CD14-positive monocyte (primary cell): ENCODE measurements at regions not wholly inside any gene's neighbourhood (a gene's known extent, or its start where the extent isn't known, plus 50 kb on each side); places are given as distances from the start of the nearest gene placed in this dataset.

Source experiments
- DNase-seq, 3 donors: peaks; one replicate each; pipeline ENCODE4 v3.0.0-alpha.2; 2011 to 2022
- H2AFZ ChIP-seq: 2 replicates; pipeline ENCODE4 v1.6.0; 2012; ENCODE audit warnings: mild to moderate bottlenecking, low read depth, low read length, inconsistent platforms; ENCODE audit not compliant: insufficient read depth, poor library complexity, severe bottlenecking
- H3K27ac ChIP-seq, 2 donors: 1 replicate in 1 of 2; 2 replicates in 1 of 2; pipeline ENCODE4 v1.5.1; 2012 to 2013; ENCODE audit warnings: low read length in 2 of 2, control low read depth in 1 of 2, inconsistent platforms in 1 of 2, low read depth in 1 of 2, mild to moderate bottlenecking in 1 of 2
- H3K27me3 ChIP-seq, 2 donors: one replicate each; pipeline versions ENCODE4 v1.6.0 to v1.6.1; 2011 to 2013; ENCODE audit warnings: low read length in 2 of 2; ENCODE audit not compliant: control insufficient read depth in 2 of 2, insufficient read depth in 2 of 2
- H3K36me3 ChIP-seq, 2 donors: replicated peaks in 1 of 2; 1 replicate in 1 of 2; 2 replicates in 1 of 2; pipeline versions ENCODE4 v1.5.1 to v1.6.1; 2012 to 2013; ENCODE audit warnings: low read length in 2 of 2, control low read depth in 1 of 2, inconsistent platforms in 1 of 2, mild to moderate bottlenecking in 1 of 2; ENCODE audit not compliant: insufficient read depth in 2 of 2, control insufficient read depth in 1 of 2
- H3K4me1 ChIP-seq, 2 donors: 1 replicate in 1 of 2; 2 replicates in 1 of 2; pipeline versions ENCODE4 v1.5.1 to v1.6.1; 2012 to 2013; ENCODE audit warnings: low read length in 2 of 2, control low read depth in 1 of 2, inconsistent platforms in 1 of 2, mild to moderate bottlenecking in 1 of 2, moderate library complexity in 1 of 2; ENCODE audit not compliant: insufficient read depth in 2 of 2, control insufficient read depth in 1 of 2
- H3K4me2 ChIP-seq: replicated peaks from 2 replicates; pipeline ENCODE3; 2012; ENCODE audit warnings: low read length, moderate library complexity, mild to moderate bottlenecking; ENCODE audit not compliant: poor library complexity, severe bottlenecking; ENCODE audit errors: extremely low read depth
- H3K4me3 ChIP-seq, 3 experiments: fragments of 200-600 bp in 1 of 3; sonication (generic) in 1 of 3; replicated peaks in 1 of 3; 1 replicate in 2 of 3; 2 replicates in 1 of 3; pipeline ENCODE4 v1.5.1; 2011 to 2013; ENCODE audit warnings: low read length in 3 of 3, mild to moderate bottlenecking in 3 of 3, control low read depth in 2 of 3, low read depth in 2 of 3, inconsistent platforms in 1 of 3, moderate library complexity in 1 of 3
- H3K79me2 ChIP-seq: 2 replicates; pipeline ENCODE4 v1.6.0; 2012; ENCODE audit warnings: mild to moderate bottlenecking, control low read depth, inconsistent platforms, low read length, moderate library complexity; ENCODE audit not compliant: insufficient read depth
- H3K9ac ChIP-seq: 2 replicates; pipeline ENCODE4 v1.6.0; 2017; ENCODE audit warnings: low read length, mild to moderate bottlenecking; ENCODE audit not compliant: insufficient read depth, poor library complexity, severe bottlenecking
- H3K9me3 ChIP-seq, 2 donors: replicated peaks in 1 of 2; 1 replicate in 1 of 2; 2 replicates in 1 of 2; pipeline versions ENCODE4 v1.5.1 to v1.6.1; 2012 to 2013; ENCODE audit warnings: low read length in 2 of 2, control low read depth in 1 of 2; ENCODE audit not compliant: control insufficient read depth in 1 of 2, insufficient read depth in 1 of 2
- H4K20me1 ChIP-seq: 2 replicates; pipeline ENCODE4 v1.6.0; 2012; ENCODE audit warnings: mild to moderate bottlenecking, low read length, control low read depth, moderate library complexity; ENCODE audit not compliant: insufficient read depth
- H3K27ac Mint-ChIP-seq, 7 donors: one replicate each; pipeline ENCODE4 v1.8.0; 2020; ENCODE audit warnings: mild to moderate bottlenecking in 7 of 7, mixed read lengths in 7 of 7, moderate library complexity in 6 of 7, inconsistent platforms in 2 of 7
- H3K27me3 Mint-ChIP-seq, 3 donors: one replicate each; pipeline ENCODE4 v1.8.0; 2021 to 2022; ENCODE audit warnings: low read depth in 3 of 3, mild to moderate bottlenecking in 3 of 3, mixed read lengths in 3 of 3, moderate library complexity in 3 of 3, inconsistent platforms in 1 of 3
- H3K36me3 Mint-ChIP-seq, 2 donors: one replicate each; pipeline ENCODE4 v1.8.0; 2020; ENCODE audit warnings: mixed read lengths in 2 of 2, inconsistent platforms in 1 of 2, mild to moderate bottlenecking in 1 of 2
- H3K4me1 Mint-ChIP-seq: one replicate; pipeline ENCODE4 v1.8.0; 2020; ENCODE audit warnings: mild to moderate bottlenecking, mixed read lengths
- H3K4me3 Mint-ChIP-seq, 2 donors: one replicate each; pipeline ENCODE4 v1.8.0; 2020; ENCODE audit warnings: mild to moderate bottlenecking in 2 of 2, mixed read lengths in 2 of 2, moderate library complexity in 1 of 2
- H3K9me3 Mint-ChIP-seq, 7 donors: one replicate each; pipeline ENCODE4 v1.8.0; 2020 to 2022; ENCODE audit warnings: mixed read lengths in 7 of 7, mild to moderate bottlenecking in 6 of 7, moderate library complexity in 6 of 7, inconsistent platforms in 2 of 7
- WGBS: methylation state at CpG from one replicate; pipeline ENCODE4 v1.1.5; 2013; ENCODE audit warnings: missing lambda C conversion rate; ENCODE audit not compliant: insufficient coverage; 5-methylcytosine and 5-hydroxymethylcytosine counted together
- intact Hi-C, 2 donors: fragments of 100-400 bp; cut with micrococcal nuclease; formaldehyde crosslinking; loops; one replicate each; pipeline versions ENCODE4 v1.15.0 to v1.15.1; 2023
- TF ChIP-seq, protein P1 (sequence below): fragments of 200-600 bp; IDR thresholded peaks from one replicate; pipeline ENCODE4 v1.8.0; 2022; ENCODE audit warnings: antibody characterized with exemption, mild to moderate bottlenecking

DNA sequence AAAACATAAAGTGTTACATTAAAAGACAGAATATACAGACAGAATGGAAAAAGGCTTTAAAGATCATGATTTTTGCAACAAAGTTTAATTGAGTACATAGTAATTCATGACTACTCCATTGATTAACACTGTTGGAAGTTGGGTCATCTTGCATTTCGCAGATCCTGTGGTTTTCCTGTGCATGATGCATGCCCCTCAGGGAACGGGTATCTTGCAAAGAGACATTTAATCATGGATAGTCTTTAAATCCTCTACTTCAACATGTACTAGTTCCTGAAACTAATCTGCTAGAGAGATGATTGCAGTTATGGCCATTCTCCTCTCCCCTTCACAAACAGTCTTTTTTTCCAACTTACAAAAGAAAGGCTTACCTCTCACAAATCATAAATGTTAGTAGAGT is 155.6 kb upstream of the DSEL start:
- Mint-ChIP-seq H3K4me3 (no peak overlapping the region), H3K27ac (no peak overlapping the region), H3K4me1 (no peaks in the 10 kb centered on the region), H3K27me3 (no peaks in the 10 kb centered on the region), H3K9me3 (peaks cover 0 to 3% (median under 1%) of the 10 kb centered on the region in 7 donors), H3K36me3 (no peaks in the 10 kb centered on the region)
- Histone ChIP-seq H3K9me3 (no peaks in the 10 kb centered on the region), H3K36me3 (no peaks in the 10 kb centered on the region), H3K9ac (no peak overlapping the region), H3K27ac (no peak overlapping the region), H3K27me3 (no peaks in the 10 kb centered on the region), H3K4me2 (no peak overlapping the region), H3K79me2 (no peaks in the 10 kb centered on the region), H4K20me1 (no peaks in the 10 kb centered on the region), H2AFZ (no peak overlapping the region), H3K4me3 (no peak overlapping the region), H3K4me1 (no peaks in the 10 kb centered on the region)
- no peak for DNase-seq
- intact Hi-C loops = no loop called here
- no CpG with 5 or more reads among the region's 2 CpGs for WGBS
- TF ChIP-seq, protein P1, sequence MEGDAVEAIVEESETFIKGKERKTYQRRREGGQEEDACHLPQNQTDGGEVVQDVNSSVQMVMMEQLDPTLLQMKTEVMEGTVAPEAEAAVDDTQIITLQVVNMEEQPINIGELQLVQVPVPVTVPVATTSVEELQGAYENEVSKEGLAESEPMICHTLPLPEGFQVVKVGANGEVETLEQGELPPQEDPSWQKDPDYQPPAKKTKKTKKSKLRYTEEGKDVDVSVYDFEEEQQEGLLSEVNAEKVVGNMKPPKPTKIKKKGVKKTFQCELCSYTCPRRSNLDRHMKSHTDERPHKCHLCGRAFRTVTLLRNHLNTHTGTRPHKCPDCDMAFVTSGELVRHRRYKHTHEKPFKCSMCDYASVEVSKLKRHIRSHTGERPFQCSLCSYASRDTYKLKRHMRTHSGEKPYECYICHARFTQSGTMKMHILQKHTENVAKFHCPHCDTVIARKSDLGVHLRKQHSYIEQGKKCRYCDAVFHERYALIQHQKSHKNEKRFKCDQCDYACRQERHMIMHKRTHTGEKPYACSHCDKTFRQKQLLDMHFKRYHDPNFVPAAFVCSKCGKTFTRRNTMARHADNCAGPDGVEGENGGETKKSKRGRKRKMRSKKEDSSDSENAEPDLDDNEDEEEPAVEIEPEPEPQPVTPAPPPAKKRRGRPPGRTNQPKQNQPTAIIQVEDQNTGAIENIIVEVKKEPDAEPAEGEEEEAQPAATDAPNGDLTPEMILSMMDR = no peak

DNA sequence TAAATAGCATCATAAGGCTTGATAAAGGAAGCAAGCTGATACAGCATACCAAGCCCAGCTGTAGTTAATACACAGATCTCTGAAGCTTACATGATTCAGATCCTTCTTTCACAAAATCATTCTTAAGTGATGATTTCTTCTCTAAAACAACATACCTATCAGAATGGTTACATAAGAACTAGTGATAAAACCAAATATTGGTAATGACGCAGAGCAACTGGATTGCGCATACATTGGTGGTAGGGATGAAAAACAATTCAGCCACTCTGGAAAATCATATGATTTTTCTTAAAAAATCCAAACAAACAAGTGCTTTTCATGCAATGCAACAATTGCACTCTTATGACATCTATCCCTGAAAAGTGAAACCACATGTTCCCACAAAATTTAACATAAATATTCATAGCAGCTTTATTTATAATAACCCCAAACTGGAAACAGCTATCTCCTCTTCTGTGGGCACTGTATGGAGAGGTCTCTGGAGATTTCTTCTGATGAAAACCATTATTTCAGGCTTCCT is 153.6 kb upstream of the DSEL start:
- H3K4me3 Mint-ChIP-seq = no peak overlapping the region
- Histone ChIP-seq H4K20me1 (no peaks in the 10 kb centered on the region), H3K4me1 (no peaks in the 10 kb centered on the region), H2AFZ (no peak overlapping the region), H3K36me3 (no peaks in the 10 kb centered on the region), H3K4me3 (no peak overlapping the region), H3K79me2 (no peaks in the 10 kb centered on the region), H3K27ac (no peak overlapping the region), H3K9me3 (no peaks in the 10 kb centered on the region), H3K27me3 (no peaks in the 10 kb centered on the region), H3K9ac (no peak overlapping the region), H3K4me2 (no peak overlapping the region)
- intact Hi-C loops = no loop called here
- no peaks in the 10 kb centered on the region for H3K4me1 Mint-ChIP-seq
- WGBS = no CpG with 5 or more reads among the region's 2 CpGs
- H3K9me3 Mint-ChIP-seq = peaks cover 0 to 3% (median 1%) of the 10 kb centered on the region in 7 donors
- H3K36me3 Mint-ChIP-seq = no peaks in the 10 kb centered on the region
- DNase-seq = no peak
- TF ChIP-seq, protein P1 = no peak
- no peaks in the 10 kb centered on the region for H3K27me3 Mint-ChIP-seq
- H3K27ac Mint-ChIP-seq = no peak overlapping the region
